PC-3 (cell line): ENCODE measurements at regions not wholly inside any gene's neighbourhood (a gene's known extent, or its start where the extent isn't known, plus 50 kb on each side); places are given as distances from the start of the nearest gene placed in this dataset.

Experiments
- CTCF ChIP-seq: fragments of 300-600 bp; sonication (generic); conservative IDR thresholded peaks from 2 replicates; pipeline ENCODE4 v1.5.1; 2017; ENCODE audit warnings: antibody characterized with exemption, low read depth, mild to moderate bottlenecking, low read length
- EZH2 ChIP-seq: fragments of 300-600 bp; sonication (generic); IDR thresholded peaks from one replicate; pipeline ENCODE4 v1.6.1; 2017; ENCODE audit warnings: antibody characterized with exemption, mild to moderate bottlenecking, low read length; ENCODE audit not compliant: unreplicated experiment
- EZH2phosphoT487 ChIP-seq: fragments of 300-600 bp; sonication (generic); IDR thresholded peaks from 2 replicates; pipeline ENCODE4 v1.6.1; 2018; ENCODE audit warnings: mild to moderate bottlenecking, antibody characterized with exemption, low read length, borderline replicate concordance

GRCh38 chr11:127649958-127650357, 649.4 kb upstream of the KIRREL3 start:
- TF ChIP-seq CTCF (no peak), EZH2 (no peak), EZH2phosphoT487 (no peak)
